Memory B cell (primary cell): ENCODE measurements at regions not wholly inside any gene's neighbourhood (a gene's known extent, or its start where the extent isn't known, plus 50 kb on each side); places are given as distances from the start of the nearest gene placed in this dataset.

Source experiments
- ATAC-seq: fragments of 150-1000 bp; cut with Tn5 transposase; 2 replicates; pipeline ENCODE4 v1.10.0; 2021; ENCODE audit warnings: low read depth, mild to moderate bottlenecking, moderate library complexity
- DNase-seq, 2 donors: peaks; one replicate each; pipeline ENCODE4 v3.0.0; 2022; ENCODE audit warnings: low spot score in 2 of 2
- H3K27ac Mint-ChIP-seq: one replicate; pipeline ENCODE4 v1.8.0; 2022; ENCODE audit warnings: mild to moderate bottlenecking, moderate library complexity, mixed read lengths
- H3K27me3 Mint-ChIP-seq: one replicate; pipeline ENCODE4 v1.8.0; 2022; ENCODE audit warnings: mixed read lengths
- H3K36me3 Mint-ChIP-seq: one replicate; pipeline ENCODE4 v1.8.0; 2022; ENCODE audit warnings: mild to moderate bottlenecking, mixed read lengths
- H3K4me1 Mint-ChIP-seq: one replicate; pipeline ENCODE4 v1.8.0; 2022; ENCODE audit warnings: mixed read lengths
- H3K4me3 Mint-ChIP-seq: one replicate; pipeline ENCODE4 v1.8.0; 2022; ENCODE audit warnings: mild to moderate bottlenecking, moderate library complexity, mixed read lengths
- H3K9me3 Mint-ChIP-seq: one replicate; pipeline ENCODE4 v1.8.0; 2022; ENCODE audit warnings: mixed read lengths

DNA sequence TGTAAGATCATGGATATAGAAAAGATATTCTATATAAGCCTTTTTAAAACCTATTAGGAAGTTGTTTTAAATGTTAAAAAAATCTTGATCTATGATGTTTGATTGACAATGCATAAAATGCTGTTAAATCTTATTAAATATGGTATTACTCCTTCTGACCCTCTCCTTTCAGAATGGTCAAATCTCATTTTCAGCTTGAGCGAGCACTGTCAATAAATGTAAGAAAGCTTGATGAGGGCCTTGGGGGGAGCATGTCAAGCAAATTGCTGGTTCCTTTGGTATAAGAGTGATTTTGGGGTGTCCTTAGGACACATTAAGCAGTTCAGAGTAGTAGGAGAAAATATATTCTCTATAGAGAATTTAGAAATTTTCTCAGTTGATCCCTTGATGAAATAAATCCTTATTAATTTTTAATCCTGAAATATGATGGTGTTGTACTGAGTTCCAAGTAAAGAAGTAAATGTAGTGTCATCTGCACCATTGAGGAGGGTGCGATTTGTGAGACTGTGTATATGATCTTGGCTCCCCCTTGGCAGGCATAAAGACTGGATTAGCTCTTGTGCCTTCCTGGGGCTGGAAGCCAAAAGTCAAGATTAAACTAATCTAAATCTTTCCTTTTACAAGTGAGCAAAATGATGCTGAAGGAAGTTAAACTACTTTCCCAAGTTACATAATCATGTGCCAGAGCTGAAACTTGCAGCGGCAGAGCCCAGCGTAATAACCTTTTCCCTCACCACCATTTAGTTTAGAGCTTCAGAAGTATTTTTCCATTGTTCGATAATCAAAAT lies 82.6 kb upstream of the ANK2 start:
- H3K36me3 Mint-ChIP-seq = peaks cover 1% of the 10 kb centered on the region

GRCh38 chr4:112968451-112969159 lies 80.8 kb upstream of the ANK2 start:
- peaks cover 3% of the 10 kb centered on the region for H3K27me3 Mint-ChIP-seq
- peaks cover 1% of the 10 kb centered on the region for H3K36me3 Mint-ChIP-seq
- no peaks in the 10 kb centered on the region for H3K4me1 Mint-ChIP-seq
- H3K27ac Mint-ChIP-seq = no peak overlapping the region
- no peak for ATAC-seq
- H3K4me3 Mint-ChIP-seq = no peak overlapping the region
- peaks cover 2% of the 10 kb centered on the region for H3K9me3 Mint-ChIP-seq
- no peak for DNase-seq

More for the DNA sequence above, 82.6 kb upstream of the ANK2 start:
- peaks cover 3% of the 10 kb centered on the region for H3K27me3 Mint-ChIP-seq
- H3K27ac Mint-ChIP-seq = no peak overlapping the region
- H3K4me3 Mint-ChIP-seq = no peak overlapping the region
- ATAC-seq (no peak), DNase-seq (no peak)
- H3K4me1 Mint-ChIP-seq = no peaks in the 10 kb centered on the region
- peaks cover 2% of the 10 kb centered on the region for H3K9me3 Mint-ChIP-seq

- no peaks in the 10 kb centered on the region for H3K4me1 Mint-ChIP-seq
- ATAC-seq = no peak
- no peaks in the 10 kb centered on the region for H3K9me3 Mint-ChIP-seq
- no peaks in the 10 kb centered on the region for H3K36me3 Mint-ChIP-seq
- H3K27ac Mint-ChIP-seq = no peak overlapping the region
- DNase-seq = no peak
- H3K4me3 Mint-ChIP-seq = no peak overlapping the region
- peaks cover 2% of the 10 kb centered on the region for H3K27me3 Mint-ChIP-seq
Observed at GRCh38 chr4:112970903-112971302, 78.5 kb upstream of the ANK2 start.

DNA sequence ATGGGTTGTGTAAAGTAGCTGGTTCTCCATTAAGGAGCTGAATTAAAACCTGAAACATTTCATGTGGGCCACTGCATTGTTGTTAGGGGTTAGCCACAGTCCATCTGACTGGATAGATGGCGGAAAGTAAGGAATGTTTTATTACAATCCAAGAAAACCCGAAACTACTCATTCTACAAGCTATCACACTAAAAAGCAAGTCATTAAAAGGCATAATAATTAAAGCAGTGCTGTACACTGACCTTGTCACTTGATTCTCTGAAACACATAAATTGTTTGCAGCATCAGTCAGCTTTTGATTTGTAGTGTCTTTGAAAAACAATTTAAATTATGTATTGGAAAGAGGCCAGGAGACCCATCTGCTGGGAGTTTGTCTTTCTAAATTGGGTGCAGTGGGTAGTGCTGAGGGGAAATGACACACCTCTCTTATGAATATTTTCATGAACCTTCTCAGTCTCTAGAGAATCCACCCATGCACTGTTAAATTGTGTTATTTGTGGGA lies 75.7 kb upstream of the ANK2 start:
- no peak overlapping the region for H3K4me3 Mint-ChIP-seq
- no peaks in the 10 kb centered on the region for H3K27me3 Mint-ChIP-seq
- ATAC-seq (no peak), DNase-seq (no peak)
- H3K4me1 Mint-ChIP-seq = no peaks in the 10 kb centered on the region
- no peak overlapping the region for H3K27ac Mint-ChIP-seq
- no peaks in the 10 kb centered on the region for H3K9me3 Mint-ChIP-seq
- no peaks in the 10 kb centered on the region for H3K36me3 Mint-ChIP-seq

GRCh38 chr4:112975567-112976355 lies 73.7 kb upstream of the ANK2 start:
- Mint-ChIP-seq H3K36me3 (no peaks in the 10 kb centered on the region), H3K27me3 (no peaks in the 10 kb centered on the region), H3K4me3 (no peak overlapping the region), H3K4me1 (no peaks in the 10 kb centered on the region), H3K27ac (no peak overlapping the region), H3K9me3 (no peaks in the 10 kb centered on the region)
- DNase-seq (no peak), ATAC-seq (no peak)

GRCh38 chr4:112978691-112979472 lies 70.6 kb upstream of the ANK2 start:
- H3K36me3 Mint-ChIP-seq = no peaks in the 10 kb centered on the region
- no peak for DNase-seq
- H3K27ac Mint-ChIP-seq = no peak overlapping the region
- H3K4me3 Mint-ChIP-seq = no peak overlapping the region
- no peak for ATAC-seq
- H3K27me3 Mint-ChIP-seq = peaks cover 4% of the 10 kb centered on the region
- no peaks in the 10 kb centered on the region for H3K4me1 Mint-ChIP-seq
- no peaks in the 10 kb centered on the region for H3K9me3 Mint-ChIP-seq

- Mint-ChIP-seq H3K27me3 (peaks cover 5% of the 10 kb centered on the region), H3K27ac (no peak overlapping the region), H3K36me3 (no peaks in the 10 kb centered on the region), H3K4me3 (no peak overlapping the region), H3K4me1 (no peaks in the 10 kb centered on the region), H3K9me3 (no peaks in the 10 kb centered on the region)
- DNase-seq = no peak
- ATAC-seq = no peak
Observed at GRCh38 chr4:112979881-112980421, 69.5 kb upstream of the ANK2 start.

- H3K27me3 Mint-ChIP-seq = peaks cover 5% of the 10 kb centered on the region
- no peak overlapping the region for H3K4me3 Mint-ChIP-seq
- DNase-seq (no peak), ATAC-seq (no peak)
- H3K27ac Mint-ChIP-seq = no peak overlapping the region
- no peaks in the 10 kb centered on the region for H3K9me3 Mint-ChIP-seq
- no peaks in the 10 kb centered on the region for H3K36me3 Mint-ChIP-seq
- H3K4me1 Mint-ChIP-seq = no peaks in the 10 kb centered on the region
Observed at GRCh38 chr4:112982680-112983079, 66.8 kb upstream of the ANK2 start.

GRCh38 chr4:112994732-112995464 lies 54.6 kb upstream of the ANK2 start:
- Mint-ChIP-seq H3K27me3 (no peaks in the 10 kb centered on the region), H3K36me3 (no peaks in the 10 kb centered on the region), H3K4me1 (no peaks in the 10 kb centered on the region), H3K4me3 (no peak overlapping the region), H3K27ac (no peak overlapping the region), H3K9me3 (no peaks in the 10 kb centered on the region)
- DNase-seq (no peak), ATAC-seq (no peak)
